ENCODE measurements at regions not wholly inside any gene's neighbourhood (a gene's known extent, or its start where the extent isn't known, plus 50 kb on each side); places are given as distances from the start of the nearest gene placed in this dataset.

- TF ChIP-seq POLR2AphosphoS5 (IDR thresholded peaks at IDR 0.05) (no peak), CTCF (IDR thresholded peaks at IDR 0.05) (no peak), POLR2A (IDR thresholded peaks at IDR 0.05) (no peak)
Measured at GRCh38 chr20:40769677-40770285, 80.7 kb upstream of the MAFB start.

GRCh38 chr20:40770564-40771307, 81.7 kb upstream of the MAFB start:
- Histone ChIP-seq H3K36me3 (no peaks in the 10 kb centered on the region), H3K4me1 (no peaks in the 10 kb centered on the region), H3K27ac (no peak overlapping the region), H3K9me3 (no peaks in the 10 kb centered on the region), H3K4me3 (no peak overlapping the region), H3K27me3 (no peaks in the 10 kb centered on the region)
- no peak for DNase-seq (ENCODE audit: low spot score in 2 of 2)
- intact Hi-C loops (cut with DNase I; ENCODE audit: low total_unique reads): no loop called here
- TF ChIP-seq CTCF (IDR thresholded peaks at IDR 0.05) (no peak), POLR2A (IDR thresholded peaks at IDR 0.05) (no peak), POLR2AphosphoS5 (IDR thresholded peaks at IDR 0.05) (no peak)

More at GRCh38 chr20:40769677-40770285, 80.7 kb upstream of the MAFB start:
- intact Hi-C loops (cut with DNase I; ENCODE audit: low total_unique reads): no loop called here
- H3K4me1 ChIP-seq: no peaks in the 10 kb centered on the region
- no peak overlapping the region for H3K4me3 ChIP-seq
- DNase-seq (ENCODE audit: low spot score in 2 of 2): no peak
- H3K27ac ChIP-seq: no peak overlapping the region
- no peaks in the 10 kb centered on the region for H3K27me3 ChIP-seq
- no peaks in the 10 kb centered on the region for H3K36me3 ChIP-seq
- H3K9me3 ChIP-seq: no peaks in the 10 kb centered on the region

- no peak for DNase-seq (ENCODE audit: low spot score in 2 of 2)
- no peak overlapping the region for H3K27ac ChIP-seq
- no peaks in the 10 kb centered on the region for H3K36me3 ChIP-seq
- intact Hi-C loops (cut with DNase I; ENCODE audit: low total_unique reads): no loop called here
- H3K4me1 ChIP-seq: no peaks in the 10 kb centered on the region
- TF ChIP-seq POLR2A (IDR thresholded peaks at IDR 0.05): no peak
- no peak overlapping the region for H3K4me3 ChIP-seq
- H3K27me3 ChIP-seq: no peaks in the 10 kb centered on the region
- no peaks in the 10 kb centered on the region for H3K9me3 ChIP-seq
Measured at GRCh38 chr20:40771308-40771610, 82.2 kb upstream of the MAFB start.

DNA sequence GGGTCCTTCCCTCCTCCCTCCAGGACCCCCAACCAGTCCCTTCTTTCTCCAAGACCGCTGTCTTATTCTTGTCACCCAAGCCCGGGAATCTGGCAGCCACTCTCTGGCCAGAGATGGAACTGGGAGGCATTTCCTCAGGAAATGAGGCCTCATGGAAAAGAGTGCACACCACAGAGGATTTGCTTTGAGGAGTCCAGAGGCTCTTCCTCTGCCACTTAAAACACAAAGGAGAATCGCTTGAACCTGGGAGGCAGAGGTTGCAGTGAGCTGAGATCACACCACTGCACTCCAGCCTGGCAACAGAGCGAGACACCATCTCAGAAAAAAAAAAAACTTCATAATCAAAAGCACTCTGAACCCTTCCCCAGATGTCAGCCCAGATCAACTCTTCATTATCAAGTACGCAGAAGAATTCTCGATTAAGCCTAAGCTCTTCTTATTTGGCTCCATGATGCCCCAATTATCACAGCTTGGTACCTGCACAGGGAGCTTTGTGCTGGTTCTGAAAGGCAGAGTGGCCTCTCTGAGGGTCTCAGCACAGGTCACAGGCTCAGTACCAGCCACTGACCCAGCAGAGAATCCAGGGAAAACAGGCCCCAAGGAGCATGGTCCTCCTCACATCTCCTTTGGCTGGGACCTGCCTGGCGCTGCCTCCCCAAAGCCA, 82.9 kb upstream of the MAFB start:
- TF ChIP-seq POLR2AphosphoS5 (IDR thresholded peaks at IDR 0.05): no peak
- intact Hi-C loops (cut with DNase I; ENCODE audit: low total_unique reads): no loop called here

DNA sequence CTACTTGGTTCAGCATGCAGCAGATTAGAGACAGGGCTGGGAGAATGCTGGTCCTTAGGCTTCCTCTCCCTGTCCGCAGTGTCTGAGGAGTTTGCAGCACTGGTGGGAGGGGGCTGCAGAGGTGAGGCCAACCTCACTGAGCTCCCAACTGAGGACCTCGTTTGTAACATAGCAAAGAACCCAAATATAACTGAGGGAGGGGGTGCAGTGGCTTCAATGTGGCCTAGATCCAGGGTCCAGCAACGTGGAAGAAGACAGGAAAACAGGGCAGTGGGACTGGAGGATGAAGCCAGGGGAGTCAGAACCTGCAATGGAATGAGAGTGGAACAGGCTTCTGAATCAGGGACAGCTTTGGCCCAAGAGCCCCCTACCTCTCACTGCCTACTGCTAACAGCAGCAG, 84.3 kb upstream of the MAFB start:
- TF ChIP-seq CTCF (IDR thresholded peaks at IDR 0.05) (no peak), POLR2A (IDR thresholded peaks at IDR 0.05) (no peak), POLR2AphosphoS5 (IDR thresholded peaks at IDR 0.05) (no peak)
- no peaks in the 10 kb centered on the region for H3K27me3 ChIP-seq
- intact Hi-C loops (cut with DNase I; ENCODE audit: low total_unique reads): no loop called here

More for the DNA sequence above, 82.9 kb upstream of the MAFB start:
- Histone ChIP-seq H3K27me3 (no peaks in the 10 kb centered on the region), H3K27ac (no peak overlapping the region), H3K4me1 (no peaks in the 10 kb centered on the region), H3K36me3 (no peaks in the 10 kb centered on the region), H3K9me3 (no peaks in the 10 kb centered on the region), H3K4me3 (no peak overlapping the region)
- DNase-seq (ENCODE audit: low spot score in 2 of 2): no peak

DNA sequence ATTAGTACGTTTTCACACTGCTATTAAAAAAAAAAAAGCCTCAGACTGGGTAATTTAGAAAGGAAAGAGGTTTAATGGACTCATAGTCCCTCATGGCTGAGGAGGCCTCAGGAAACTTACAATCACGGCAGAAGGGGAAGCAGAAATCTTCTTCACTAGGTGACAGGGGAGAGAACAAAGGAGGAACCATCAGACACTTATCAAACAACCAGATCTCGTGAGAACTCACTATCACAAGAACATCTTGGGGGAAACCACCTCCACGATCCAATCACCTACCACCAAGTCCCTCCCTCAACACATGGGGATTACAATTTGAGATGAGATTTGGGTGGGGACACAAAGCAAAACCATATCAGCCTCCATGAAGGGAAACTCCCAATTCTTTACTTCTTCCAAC, 85.2 kb upstream of the MAFB start:
- Histone ChIP-seq H3K27me3 (no peaks in the 10 kb centered on the region), H3K9me3 (no peaks in the 10 kb centered on the region), H3K4me1 (no peaks in the 10 kb centered on the region), H3K27ac (no peak overlapping the region), H3K36me3 (no peaks in the 10 kb centered on the region), H3K4me3 (no peak overlapping the region)
- TF ChIP-seq POLR2AphosphoS5 (IDR thresholded peaks at IDR 0.05): no peak
- TF ChIP-seq POLR2A (IDR thresholded peaks at IDR 0.05): no peak
- no peak for TF ChIP-seq CTCF (IDR thresholded peaks at IDR 0.05)
- intact Hi-C loops (cut with DNase I; ENCODE audit: low total_unique reads): no loop called here
- DNase-seq (ENCODE audit: low spot score in 2 of 2): no peak

More for the DNA sequence above, 84.3 kb upstream of the MAFB start:
- no peaks in the 10 kb centered on the region for H3K4me1 ChIP-seq
- DNase-seq (ENCODE audit: low spot score in 2 of 2): no peak
- H3K9me3 ChIP-seq: no peaks in the 10 kb centered on the region
- no peak overlapping the region for H3K4me3 ChIP-seq
- no peak overlapping the region for H3K27ac ChIP-seq
- no peaks in the 10 kb centered on the region for H3K36me3 ChIP-seq

Data from breast epithelium (tissue), 4 donors.